Stimulated activated CD4-positive, alpha-beta T cell treated with anti-CD3 and anti-CD28 coated beads, Interleukin-4, amount 100 ng/mL, for 48 hours (primary cell): ENCODE measurements at regions not wholly inside any gene's neighbourhood (a gene's known extent, or its start where the extent isn't known, plus 50 kb on each side); places are given as distances from the start of the nearest gene placed in this dataset.

Source experiments
- DNase-seq, 2 donors: peaks; one replicate each; pipeline ENCODE4 v3.0.0-alpha.2; 2020; ENCODE audit warnings: low read depth in 2 of 2

GRCh38 chr11:134801570-134801969, 389.5 kb upstream of the B3GAT1 start:
- DNase-seq, result no peak

GRCh38 chr11:134800826-134801225, 388.8 kb upstream of the B3GAT1 start:
- no peak for DNase-seq

- DNase-seq, result no peak
Observed at GRCh38 chr11:134800130-134800529, 388.1 kb upstream of the B3GAT1 start.

GRCh38 chr11:134799386-134799785, 387.3 kb upstream of the B3GAT1 start:
- DNase-seq, result no peak

GRCh38 chr11:134797411-134798089, 385.5 kb upstream of the B3GAT1 start:
- no peak for DNase-seq

GRCh38 chr11:134795017-134795416, 383.0 kb upstream of the B3GAT1 start:
- no peak for DNase-seq

GRCh38 chr11:134794192-134794591, 382.1 kb upstream of the B3GAT1 start:
- DNase-seq, result no peak

- no peak for DNase-seq
Observed at GRCh38 chr11:134792677-134793076, 380.6 kb upstream of the B3GAT1 start.

- no peak for DNase-seq
Observed at GRCh38 chr11:134792044-134792443, 380.0 kb upstream of the B3GAT1 start.

- DNase-seq, result no peak
Observed at GRCh38 chr11:134791102-134791501, 379.1 kb upstream of the B3GAT1 start.

- no peak for DNase-seq
Observed at GRCh38 chr11:134789104-134789503, 377.1 kb upstream of the B3GAT1 start.

GRCh38 chr11:134786636-134787035, 374.6 kb upstream of the B3GAT1 start:
- no peak for DNase-seq

- no peak for DNase-seq
Observed at GRCh38 chr11:134785660-134786284, 373.7 kb upstream of the B3GAT1 start.

GRCh38 chr11:134785059-134785458, 373.0 kb upstream of the B3GAT1 start:
- no peak for DNase-seq

GRCh38 chr11:134784568-134784967, 372.5 kb upstream of the B3GAT1 start:
- DNase-seq, result no peak

GRCh38 chr11:134784046-134784445, 372.0 kb upstream of the B3GAT1 start:
- DNase-seq, result no peak

GRCh38 chr11:134783234-134783633, 371.2 kb upstream of the B3GAT1 start:
- DNase-seq, result no peak

GRCh38 chr11:134781380-134781866, 369.4 kb upstream of the B3GAT1 start:
- DNase-seq, result no peak

- DNase-seq, result no peak
Observed at GRCh38 chr11:134780486-134781147, 368.6 kb upstream of the B3GAT1 start.

GRCh38 chr11:134779179-134779578, 367.1 kb upstream of the B3GAT1 start:
- DNase-seq, result no peak

GRCh38 chr11:134768463-134768862, 356.4 kb upstream of the B3GAT1 start:
- DNase-seq, result no peak

- DNase-seq, result no peak
Observed at GRCh38 chr11:134765565-134765964, 353.5 kb upstream of the B3GAT1 start.

- no peak for DNase-seq
Observed at GRCh38 chr11:134764966-134765365, 352.9 kb upstream of the B3GAT1 start.
